IMR-90 (cell line): ENCODE measurements at regions not wholly inside any gene's neighbourhood (a gene's known extent, or its start where the extent isn't known, plus 50 kb on each side); places are given as distances from the start of the nearest gene placed in this dataset.

Experiments
- ATAC-seq: fragments of 200-7000 bp; cut with Tn5 transposase; 2 replicates; pipeline ENCODE4 v1.9.1; 2020; ENCODE audit warnings: low read depth, mild to moderate bottlenecking, moderate library complexity
- BruUV-seq: library from RNA; stranded (reverse); fragments of 400-500 nt; replicated peaks from 2 replicates; lab custom pipeline; 2021; lab: Mats Ljungman, UMichigan
- CTCF ChIA-PET: fragments of 300-600 bp; formaldehyde crosslinking; extraction: SDS; loops from one replicate; lab custom pipeline; 2021; ENCODE audit warnings: antibody characterized with exemption; lab: Yijun Ruan, JAX
- POLR2A ChIA-PET: fragments of 300-600 bp; sonication (Branson Sonifier 250); formaldehyde crosslinking; loops from one replicate; lab custom pipeline; 2022; ENCODE audit warnings: antibody characterized with exemption; ENCODE audit not compliant: unreplicated experiment; lab: Charles Lee
- DNase-seq: peaks from one replicate; pipeline ENCODE4 v3.0.0; 2013
- H2AFZ ChIP-seq: replicated peaks from 2 replicates; pipeline ENCODE3; 2013; ENCODE audit warnings: low read length, mild to moderate bottlenecking; ENCODE audit not compliant: poor library complexity
- H2AK5ac ChIP-seq: 2 replicates; pipeline ENCODE4 v1.6.1; 2013; ENCODE audit warnings: low read depth, low read length, inconsistent platforms
- H2AK9ac ChIP-seq: replicated peaks from 2 replicates; pipeline ENCODE3; 2013; ENCODE audit warnings: mild to moderate bottlenecking, low read depth, low read length, moderate library complexity; ENCODE audit not compliant: poor library complexity
- H2BK120ac ChIP-seq: 2 replicates; pipeline ENCODE4 v1.6.1; 2013; ENCODE audit warnings: low read depth, low read length, inconsistent platforms
- H2BK15ac ChIP-seq: 3 replicates; pipeline ENCODE4 v1.6.1; 2013; ENCODE audit warnings: low read depth, low read length, inconsistent platforms
- H2BK20ac ChIP-seq: 2 replicates; pipeline ENCODE4 v1.6.1; 2013; ENCODE audit warnings: low read depth, mild to moderate bottlenecking, inconsistent platforms, low read length, moderate library complexity
- H2BK5ac ChIP-seq: 2 replicates; pipeline ENCODE4 v1.6.1; 2013; ENCODE audit warnings: mild to moderate bottlenecking, low read depth, low read length, inconsistent platforms; ENCODE audit not compliant: poor library complexity, severe bottlenecking
- H3K14ac ChIP-seq: replicated peaks from 2 replicates; pipeline ENCODE4 v1.6.1; 2013; ENCODE audit warnings: low read depth, low read length, inconsistent platforms
- H3K18ac ChIP-seq: 2 replicates; pipeline ENCODE4 v1.6.1; 2013; ENCODE audit warnings: low read depth, low read length, control low read depth
- H3K23ac ChIP-seq: 2 replicates; pipeline ENCODE4 v1.6.1; 2013; ENCODE audit warnings: low read depth, low read length, inconsistent platforms
- H3K27ac ChIP-seq: 2 replicates; pipeline ENCODE4 v1.5.1; 2013; ENCODE audit warnings: mild to moderate bottlenecking, control low read depth, low read length; ENCODE audit not compliant: insufficient read depth
- H3K27me3 ChIP-seq: 2 replicates; pipeline ENCODE4 v1.6.1; 2013; ENCODE audit warnings: low read length; ENCODE audit not compliant: control insufficient read depth, insufficient read depth
- H3K36me3 ChIP-seq: 2 replicates; pipeline ENCODE4 v1.6.1; 2013; ENCODE audit warnings: low read length, mixed read lengths; ENCODE audit not compliant: control insufficient read depth, insufficient read depth
- H3K4ac ChIP-seq: 2 replicates; pipeline ENCODE4 v1.6.1; 2013; ENCODE audit warnings: low read depth, low read length, inconsistent platforms
- H3K4me1 ChIP-seq: 2 replicates; pipeline ENCODE4 v1.6.1; 2013; ENCODE audit warnings: low read length, mixed read lengths; ENCODE audit not compliant: control insufficient read depth, insufficient read depth
- H3K4me2 ChIP-seq: 2 replicates; pipeline ENCODE4 v1.6.1; 2013; ENCODE audit warnings: low read depth, mild to moderate bottlenecking, control low read depth, low read length, moderate library complexity
- H3K4me3 ChIP-seq: 2 replicates; pipeline ENCODE4 v1.5.1; 2013; ENCODE audit warnings: low read depth, mild to moderate bottlenecking, control low read depth, low read length, moderate library complexity; ENCODE audit not compliant: insufficient read depth
- H3K56ac ChIP-seq: 2 replicates; pipeline ENCODE4 v1.6.1; 2013; ENCODE audit warnings: low read length, inconsistent platforms; ENCODE audit not compliant: insufficient read depth; ENCODE audit errors: extremely low read depth
- H3K79me1 ChIP-seq, 2 experiments: 2 replicates each; pipeline ENCODE4 v1.6.1; 2013; ENCODE audit warnings: low read length in 2 of 2, inconsistent platforms in 1 of 2, low read depth in 1 of 2
- H3K9ac ChIP-seq: 2 replicates; pipeline ENCODE4 v1.6.1; 2013; ENCODE audit warnings: low read depth, low read length, control low read depth
- H3K9me1 ChIP-seq: 2 replicates; pipeline ENCODE4 v1.6.1; 2013; ENCODE audit warnings: low read length, inconsistent platforms; ENCODE audit not compliant: insufficient read depth
- H3K9me3 ChIP-seq: 2 replicates; pipeline ENCODE4 v1.6.1; 2013; ENCODE audit warnings: low read length; ENCODE audit not compliant: control insufficient read depth, insufficient read depth
- H4K20me1 ChIP-seq: 2 replicates; pipeline ENCODE4 v1.6.1; 2013; ENCODE audit warnings: low read length, inconsistent platforms; ENCODE audit not compliant: insufficient read depth
- H4K5ac ChIP-seq: 2 replicates; pipeline ENCODE4 v1.6.1; 2013; ENCODE audit warnings: mild to moderate bottlenecking, low read depth, low read length, control low read depth
- H4K8ac ChIP-seq, 2 experiments: 2 replicates each; pipeline ENCODE4 v1.6.1; 2013; ENCODE audit warnings: low read depth in 2 of 2, low read length in 2 of 2, control low read depth in 1 of 2, inconsistent platforms in 1 of 2
- H4K91ac ChIP-seq: 2 replicates; pipeline ENCODE4 v1.6.1; 2013; ENCODE audit warnings: low read depth, low read length, inconsistent platforms; ENCODE audit not compliant: insufficient read depth
- BHLHE40 ChIP-seq: fragments of 150-350 bp; IDR thresholded peaks from 2 replicates; pipeline ENCODE4 v1.6.1; 2016; ENCODE audit warnings: mild to moderate bottlenecking, low read depth, low read length
- CEBPB ChIP-seq: IDR thresholded peaks from 2 replicates; pipeline ENCODE4 v1.6.1; 2012; ENCODE audit warnings: low read depth, low read length, improper control_type of control experiment
- CHD1 ChIP-seq: IDR thresholded peaks from 2 replicates; pipeline ENCODE4 v1.6.1; 2012; ENCODE audit warnings: low read depth, low read length, improper control_type of control experiment
- FOS ChIP-seq: fragments of 150-350 bp; IDR thresholded peaks from 2 replicates; pipeline ENCODE4 v1.6.1; 2016; ENCODE audit warnings: low read depth, low read length
- MAFK ChIP-seq: IDR thresholded peaks from 2 replicates; pipeline ENCODE4 v1.6.1; 2012; ENCODE audit warnings: low read depth, low read length, improper control_type of control experiment
- MAZ ChIP-seq: IDR thresholded peaks from 2 replicates; pipeline ENCODE4 v1.6.1; 2012; ENCODE audit warnings: low read depth, mild to moderate bottlenecking, low read length, improper control_type of control experiment, moderate library complexity, borderline replicate concordance
- MXI1 ChIP-seq: IDR thresholded peaks from 2 replicates; pipeline ENCODE4 v1.6.1; 2012; ENCODE audit warnings: low read depth, mild to moderate bottlenecking, low read length, moderate library complexity, borderline replicate concordance
- NFE2L2 ChIP-seq: fragments of 150-350 bp; IDR thresholded peaks from 2 replicates; pipeline ENCODE4 v1.6.1; 2016; ENCODE audit warnings: low read depth, mild to moderate bottlenecking, low read length
- POLR2A ChIP-seq: IDR thresholded peaks from 2 replicates; pipeline ENCODE4 v1.6.1; 2012; ENCODE audit warnings: mild to moderate bottlenecking, low read depth, low read length
- RAD21 ChIP-seq: IDR thresholded peaks from 2 replicates; pipeline ENCODE4 v1.6.1; 2012; ENCODE audit warnings: low read length, improper control_type of control experiment
- RCOR1 ChIP-seq: IDR thresholded peaks from 2 replicates; pipeline ENCODE4 v1.6.1; 2012; ENCODE audit warnings: mild to moderate bottlenecking, low read length, improper control_type of control experiment; ENCODE audit not compliant: insufficient replicate concordance
- RFX5 ChIP-seq: IDR thresholded peaks from 2 replicates; pipeline ENCODE4 v1.8.0; 2012; ENCODE audit warnings: low read depth, mild to moderate bottlenecking, low read length, moderate library complexity
- SMC3 ChIP-seq: fragments of 150-350 bp; IDR thresholded peaks from 2 replicates; pipeline ENCODE4 v1.6.1; 2016; ENCODE audit warnings: low read depth, mild to moderate bottlenecking, antibody characterized with exemption, low read length, moderate library complexity
- WGBS, 2 experiments: methylation state at CpG; one replicate each; pipeline versions ENCODE4 v1.1.5 to v1.1.7; 2013; ENCODE audit warnings: missing lambda C conversion rate in 2 of 2; ENCODE audit not compliant: insufficient read length in 1 of 2; ENCODE audit errors: extremely low coverage in 2 of 2; 5-methylcytosine and 5-hydroxymethylcytosine counted together
- dilution Hi-C: fragments of 300-500 bp; cut with HindIII; formaldehyde crosslinking; loops from one replicate; pipeline ENCODE4 v1.14.3; 2018; ENCODE audit warnings: low sequenced_read_pairs; ENCODE audit not compliant: unreplicated experiment
- in situ Hi-C: fragments of 300-500 bp; cut with MboI; formaldehyde crosslinking; loops from 3 replicates; pipeline ENCODE4 v1.14.3; 2019; ENCODE audit warnings: low sequenced_read_pairs, inconsistent platforms, mixed read lengths
- intact Hi-C: fragments of 100-400 bp; cut with micrococcal nuclease; formaldehyde crosslinking; loops from 2 replicates; pipeline ENCODE4 v1.10.0; 2022
- TF ChIP-seq, protein P1 (sequence below): fragments of 150-350 bp; IDR thresholded peaks from 2 replicates; pipeline ENCODE4 v1.6.1; 2017; ENCODE audit warnings: mild to moderate bottlenecking, antibody characterized with exemption, low read length, low read depth
- TF ChIP-seq, protein P2 (sequence below): conservative IDR thresholded peaks from 2 replicates; pipeline ENCODE4 v1.5.1; 2012; ENCODE audit warnings: mild to moderate bottlenecking, low read depth, low read length, improper control_type of control experiment
- TF ChIP-seq, protein P3 (sequence below): fragments of 150-350 bp; IDR thresholded peaks from 2 replicates; pipeline ENCODE4 v1.6.1; 2016; ENCODE audit warnings: low read depth, mild to moderate bottlenecking, low read length, moderate library complexity, borderline replicate concordance

DNA sequence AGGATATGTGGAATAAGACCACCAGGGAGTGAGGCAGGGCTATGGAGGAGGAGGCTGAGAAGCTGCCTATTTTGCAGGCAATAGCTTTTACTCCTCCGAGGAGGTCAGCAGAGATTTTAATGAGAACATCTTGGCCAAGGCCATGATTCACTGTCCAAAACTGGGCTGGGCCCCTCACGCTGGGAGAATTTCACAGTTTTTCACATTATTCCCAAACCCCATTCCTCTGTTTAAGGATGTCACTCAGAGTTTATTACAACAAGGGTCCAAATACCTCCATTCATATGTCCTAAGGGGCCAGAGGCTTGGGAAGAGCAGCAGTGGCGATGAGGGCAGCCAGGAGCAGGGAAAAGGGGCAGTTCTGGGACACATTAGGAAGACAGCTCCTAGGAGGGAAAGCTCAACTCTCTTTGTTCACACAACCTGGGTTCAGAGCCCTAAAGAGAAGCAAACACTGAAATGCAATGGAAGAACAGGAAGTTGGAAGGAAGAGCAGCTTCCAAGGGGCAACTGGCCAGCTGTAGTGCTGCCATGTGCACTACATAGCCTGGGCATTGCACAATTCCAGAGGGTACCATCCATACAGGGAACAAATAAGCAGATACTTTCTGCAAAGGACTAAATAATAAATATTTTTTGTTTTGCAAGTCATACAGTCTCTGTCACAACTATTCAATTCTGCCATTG, 283.2 kb downstream of the NUAK1 start:
- Histone ChIP-seq H3K4me2 (no peak overlapping the region), H2BK5ac (no peak overlapping the region), H2AFZ (no peak overlapping the region), H2BK20ac (no peak overlapping the region), H2BK15ac (no peak overlapping the region), H3K27ac (no peak overlapping the region), H3K14ac (no peak overlapping the region), H4K91ac (no peak overlapping the region), H3K36me3 (no peaks in the 10 kb centered on the region), H3K4me1 (no peaks in the 10 kb centered on the region), H3K9ac (no peak overlapping the region), H3K27me3 (peaks cover 4% of the 10 kb centered on the region; the same call in 1 of the 2 replicates), H4K5ac (no peak overlapping the region), H4K8ac (no peak overlapping the region), H3K56ac (no peak overlapping the region), H3K4me3 (no peak overlapping the region), H2BK120ac (no peak overlapping the region), H3K79me1 (no peaks in the 10 kb centered on the region), H2AK5ac (no peak overlapping the region), H3K4ac (no peak overlapping the region), H3K9me1 (no peaks in the 10 kb centered on the region; the same call in 1 of the 2 replicates), H3K9me3 (no peaks in the 10 kb centered on the region), H2AK9ac (no peak overlapping the region), H3K23ac (no peak overlapping the region), H3K18ac (no peak overlapping the region), H4K20me1 (no peaks in the 10 kb centered on the region)
- in situ Hi-C loops, result no loop called here
- BruUV-seq, result no TSS peak
- POLR2A ChIA-PET, result no interaction called here
- no CpG with 5 or more reads among the region's 3 CpGs for WGBS, 2 experiments
- intact Hi-C loops, result no loop called here
- no peak for ATAC-seq
- CTCF ChIA-PET, result no interaction called here
- TF ChIP-seq FOS (no peak), RCOR1 (no peak), BHLHE40 (no peak), POLR2A (no peak), RAD21 (no peak), CHD1 (no peak), CEBPB (no peak), MAZ (no peak), NFE2L2 (no peak), RFX5 (no peak), MAFK (no peak), SMC3 (no peak), MXI1 (no peak)
- TF ChIP-seq, protein P1, sequence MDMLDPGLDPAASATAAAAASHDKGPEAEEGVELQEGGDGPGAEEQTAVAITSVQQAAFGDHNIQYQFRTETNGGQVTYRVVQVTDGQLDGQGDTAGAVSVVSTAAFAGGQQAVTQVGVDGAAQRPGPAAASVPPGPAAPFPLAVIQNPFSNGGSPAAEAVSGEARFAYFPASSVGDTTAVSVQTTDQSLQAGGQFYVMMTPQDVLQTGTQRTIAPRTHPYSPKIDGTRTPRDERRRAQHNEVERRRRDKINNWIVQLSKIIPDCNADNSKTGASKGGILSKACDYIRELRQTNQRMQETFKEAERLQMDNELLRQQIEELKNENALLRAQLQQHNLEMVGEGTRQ, result no peak
- TF ChIP-seq, protein P2, sequence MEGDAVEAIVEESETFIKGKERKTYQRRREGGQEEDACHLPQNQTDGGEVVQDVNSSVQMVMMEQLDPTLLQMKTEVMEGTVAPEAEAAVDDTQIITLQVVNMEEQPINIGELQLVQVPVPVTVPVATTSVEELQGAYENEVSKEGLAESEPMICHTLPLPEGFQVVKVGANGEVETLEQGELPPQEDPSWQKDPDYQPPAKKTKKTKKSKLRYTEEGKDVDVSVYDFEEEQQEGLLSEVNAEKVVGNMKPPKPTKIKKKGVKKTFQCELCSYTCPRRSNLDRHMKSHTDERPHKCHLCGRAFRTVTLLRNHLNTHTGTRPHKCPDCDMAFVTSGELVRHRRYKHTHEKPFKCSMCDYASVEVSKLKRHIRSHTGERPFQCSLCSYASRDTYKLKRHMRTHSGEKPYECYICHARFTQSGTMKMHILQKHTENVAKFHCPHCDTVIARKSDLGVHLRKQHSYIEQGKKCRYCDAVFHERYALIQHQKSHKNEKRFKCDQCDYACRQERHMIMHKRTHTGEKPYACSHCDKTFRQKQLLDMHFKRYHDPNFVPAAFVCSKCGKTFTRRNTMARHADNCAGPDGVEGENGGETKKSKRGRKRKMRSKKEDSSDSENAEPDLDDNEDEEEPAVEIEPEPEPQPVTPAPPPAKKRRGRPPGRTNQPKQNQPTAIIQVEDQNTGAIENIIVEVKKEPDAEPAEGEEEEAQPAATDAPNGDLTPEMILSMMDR, result no peak
- TF ChIP-seq, protein P3, sequence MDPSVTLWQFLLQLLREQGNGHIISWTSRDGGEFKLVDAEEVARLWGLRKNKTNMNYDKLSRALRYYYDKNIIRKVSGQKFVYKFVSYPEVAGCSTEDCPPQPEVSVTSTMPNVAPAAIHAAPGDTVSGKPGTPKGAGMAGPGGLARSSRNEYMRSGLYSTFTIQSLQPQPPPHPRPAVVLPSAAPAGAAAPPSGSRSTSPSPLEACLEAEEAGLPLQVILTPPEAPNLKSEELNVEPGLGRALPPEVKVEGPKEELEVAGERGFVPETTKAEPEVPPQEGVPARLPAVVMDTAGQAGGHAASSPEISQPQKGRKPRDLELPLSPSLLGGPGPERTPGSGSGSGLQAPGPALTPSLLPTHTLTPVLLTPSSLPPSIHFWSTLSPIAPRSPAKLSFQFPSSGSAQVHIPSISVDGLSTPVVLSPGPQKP, result no peak
- DNase-seq, result no peak
- dilution Hi-C loops, result no loop called here
